Vagina (tissue), 2 donors: ENCODE measurements at regions not wholly inside any gene's neighbourhood (a gene's known extent, or its start where the extent isn't known, plus 50 kb on each side); places are given as distances from the start of the nearest gene placed in this dataset.

Experiments
- DNase-seq, 2 donors: peaks; one replicate each; pipeline ENCODE4 v3.0.0-alpha.2; 2017; ENCODE audit errors: extremely low spot score in 2 of 2
- H3K27ac ChIP-seq: fragments of 200-600 bp; sonication (generic); one replicate; pipeline ENCODE4 v1.5.1; 2019
- H3K27me3 ChIP-seq: fragments of 200-600 bp; sonication (generic); one replicate; pipeline ENCODE4 v1.5.1; 2019
- H3K36me3 ChIP-seq, 2 donors: fragments of 200-600 bp; sonication (generic); one replicate each; pipeline ENCODE4 v1.5.1; 2017 to 2019
- H3K4me1 ChIP-seq: fragments of 200-600 bp; sonication (generic); one replicate; pipeline ENCODE4 v1.5.1; 2019
- H3K4me3 ChIP-seq, 2 donors: fragments of 200-600 bp; sonication (generic); 1 replicate in 1 of 2; 2 replicates in 1 of 2; pipeline ENCODE4 v1.5.1; 2016 to 2019
- H3K9me3 ChIP-seq: fragments of 200-600 bp; sonication (generic); one replicate; pipeline ENCODE4 v1.5.1; 2019
- POLR2A ChIP-seq, 2 donors: fragments of 450-650 bp; IDR thresholded peaks; one replicate each; pipeline ENCODE4 v1.6.1; 2017; ENCODE audit warnings: antibody characterized with exemption in 2 of 2, mild to moderate bottlenecking in 2 of 2, moderate library complexity in 2 of 2
- POLR2AphosphoS5 ChIP-seq, 2 donors: sonication (generic); formaldehyde crosslinking; IDR thresholded peaks; one replicate each; pipeline ENCODE4 v1.9.0; 2017; ENCODE audit warnings: antibody characterized with exemption in 2 of 2, mild to moderate bottlenecking in 2 of 2, low read depth in 1 of 2; ENCODE audit not compliant: insufficient read depth in 1 of 2
- intact Hi-C: fragments of 100-400 bp; cut with DNase I; formaldehyde crosslinking; loops from one replicate; pipeline ENCODE4 v1.15.1; 2023
- TF ChIP-seq, protein P1 (sequence below), 3 experiments: fragments of 450-650 bp in 2 of 3; fragments of 200-600 bp in 1 of 3; sonication (generic) in 1 of 3; IDR thresholded peaks; one replicate each; pipeline ENCODE4 v1.5.1; 2017 to 2019; ENCODE audit warnings: antibody characterized with exemption in 3 of 3, mild to moderate bottlenecking in 2 of 3, moderate library complexity in 2 of 3

DNA sequence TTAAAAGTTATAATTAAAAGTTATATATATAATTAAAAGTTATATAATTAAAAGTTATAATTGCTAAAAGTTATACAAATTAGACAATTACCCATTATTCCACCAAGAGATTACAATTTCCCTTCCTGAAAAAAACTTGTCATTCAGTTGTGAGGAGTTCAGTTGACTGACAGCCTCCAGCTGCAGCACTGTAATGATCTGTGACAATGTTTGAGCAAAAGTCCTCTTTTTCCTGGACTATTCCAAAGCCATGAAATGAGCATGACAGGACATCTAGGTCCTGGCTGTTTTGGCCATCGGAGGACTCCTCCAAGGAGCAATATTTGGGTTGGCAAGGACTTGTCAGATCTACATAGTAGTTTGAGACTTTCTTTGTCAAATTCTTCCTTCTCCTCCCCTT, 258.7 kb upstream of the EDNRB start:
- H3K9me3 ChIP-seq, result no peaks in the 10 kb centered on the region
- TF ChIP-seq, protein P1, sequence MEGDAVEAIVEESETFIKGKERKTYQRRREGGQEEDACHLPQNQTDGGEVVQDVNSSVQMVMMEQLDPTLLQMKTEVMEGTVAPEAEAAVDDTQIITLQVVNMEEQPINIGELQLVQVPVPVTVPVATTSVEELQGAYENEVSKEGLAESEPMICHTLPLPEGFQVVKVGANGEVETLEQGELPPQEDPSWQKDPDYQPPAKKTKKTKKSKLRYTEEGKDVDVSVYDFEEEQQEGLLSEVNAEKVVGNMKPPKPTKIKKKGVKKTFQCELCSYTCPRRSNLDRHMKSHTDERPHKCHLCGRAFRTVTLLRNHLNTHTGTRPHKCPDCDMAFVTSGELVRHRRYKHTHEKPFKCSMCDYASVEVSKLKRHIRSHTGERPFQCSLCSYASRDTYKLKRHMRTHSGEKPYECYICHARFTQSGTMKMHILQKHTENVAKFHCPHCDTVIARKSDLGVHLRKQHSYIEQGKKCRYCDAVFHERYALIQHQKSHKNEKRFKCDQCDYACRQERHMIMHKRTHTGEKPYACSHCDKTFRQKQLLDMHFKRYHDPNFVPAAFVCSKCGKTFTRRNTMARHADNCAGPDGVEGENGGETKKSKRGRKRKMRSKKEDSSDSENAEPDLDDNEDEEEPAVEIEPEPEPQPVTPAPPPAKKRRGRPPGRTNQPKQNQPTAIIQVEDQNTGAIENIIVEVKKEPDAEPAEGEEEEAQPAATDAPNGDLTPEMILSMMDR (IDR thresholded peaks at IDR 0.05), result no peak
- TF ChIP-seq POLR2A (IDR thresholded peaks at IDR 0.05) (no peak), POLR2AphosphoS5 (IDR thresholded peaks at IDR 0.05; ENCODE audit: insufficient read depth in 1 of 2, low read depth in 1 of 2) (no peak)
- no peak overlapping the region for H3K27ac ChIP-seq
- H3K36me3 ChIP-seq, result no peaks in the 10 kb centered on the region
- intact Hi-C loops, result no loop called here
- no peak for DNase-seq
- no peak overlapping the region for H3K4me3 ChIP-seq
- H3K27me3 ChIP-seq, result no peaks in the 10 kb centered on the region
- H3K4me1 ChIP-seq, result no peaks in the 10 kb centered on the region

DNA sequence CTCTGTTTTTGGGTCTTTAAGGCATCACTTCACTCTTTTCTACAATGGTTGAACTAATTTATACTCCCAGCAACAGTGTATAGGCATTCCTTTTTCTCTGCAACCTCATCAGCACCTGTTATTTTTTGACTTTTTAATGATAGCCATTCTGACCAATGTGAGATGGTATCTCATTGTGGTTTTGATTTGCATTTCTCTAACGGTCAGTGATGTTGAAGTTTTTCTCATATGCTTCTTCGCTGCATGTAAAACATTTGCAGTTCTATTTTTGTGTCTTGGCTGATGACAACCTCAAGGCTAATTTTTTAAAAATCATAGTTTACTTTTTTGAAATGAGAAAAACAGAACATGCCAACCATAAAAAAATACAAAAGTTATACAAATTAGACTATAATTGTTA, 258.2 kb upstream of the EDNRB start:
- Histone ChIP-seq H3K36me3 (no peaks in the 10 kb centered on the region), H3K4me1 (no peaks in the 10 kb centered on the region), H3K27ac (no peak overlapping the region), H3K9me3 (no peaks in the 10 kb centered on the region), H3K27me3 (no peaks in the 10 kb centered on the region), H3K4me3 (no peak overlapping the region)
- TF ChIP-seq POLR2AphosphoS5 (IDR thresholded peaks at IDR 0.05; ENCODE audit: insufficient read depth in 1 of 2, low read depth in 1 of 2) (no peak), POLR2A (IDR thresholded peaks at IDR 0.05) (no peak)
- TF ChIP-seq, protein P1 (IDR thresholded peaks at IDR 0.05), result no peak
- intact Hi-C loops, result no loop called here
- no peak for DNase-seq

DNA sequence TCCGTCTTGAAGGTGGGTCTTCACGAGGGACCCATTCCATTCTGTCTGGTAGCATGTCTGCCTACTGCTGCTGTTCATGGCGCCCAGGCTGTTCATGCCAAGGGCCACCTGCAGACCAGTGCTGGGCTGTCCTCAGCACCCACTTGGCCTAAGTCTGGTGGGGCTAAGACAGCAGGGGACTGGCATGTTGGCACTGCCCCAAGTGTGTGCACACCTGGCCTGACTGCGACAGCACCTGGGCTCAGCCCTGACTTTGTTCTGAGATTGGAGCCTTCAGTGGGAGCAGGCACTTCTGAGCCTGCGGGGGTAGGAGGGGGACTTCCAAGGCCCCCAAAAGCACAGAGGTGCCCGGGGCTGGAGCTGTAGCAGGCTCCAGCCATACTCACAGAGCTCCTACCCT, 250.8 kb upstream of the EDNRB start:
- no peaks in the 10 kb centered on the region for H3K27me3 ChIP-seq
- H3K9me3 ChIP-seq, result no peaks in the 10 kb centered on the region
- no peak overlapping the region for H3K27ac ChIP-seq
- H3K4me3 ChIP-seq, result no peak overlapping the region
- H3K36me3 ChIP-seq, result no peaks in the 10 kb centered on the region
- no peak for DNase-seq
- intact Hi-C loops, result no loop called here
- TF ChIP-seq, protein P1 (IDR thresholded peaks at IDR 0.05), result no peak
- TF ChIP-seq POLR2AphosphoS5 (IDR thresholded peaks at IDR 0.05; ENCODE audit: insufficient read depth in 1 of 2, low read depth in 1 of 2) (no peak), POLR2A (IDR thresholded peaks at IDR 0.05) (no peak)
- no peaks in the 10 kb centered on the region for H3K4me1 ChIP-seq

DNA sequence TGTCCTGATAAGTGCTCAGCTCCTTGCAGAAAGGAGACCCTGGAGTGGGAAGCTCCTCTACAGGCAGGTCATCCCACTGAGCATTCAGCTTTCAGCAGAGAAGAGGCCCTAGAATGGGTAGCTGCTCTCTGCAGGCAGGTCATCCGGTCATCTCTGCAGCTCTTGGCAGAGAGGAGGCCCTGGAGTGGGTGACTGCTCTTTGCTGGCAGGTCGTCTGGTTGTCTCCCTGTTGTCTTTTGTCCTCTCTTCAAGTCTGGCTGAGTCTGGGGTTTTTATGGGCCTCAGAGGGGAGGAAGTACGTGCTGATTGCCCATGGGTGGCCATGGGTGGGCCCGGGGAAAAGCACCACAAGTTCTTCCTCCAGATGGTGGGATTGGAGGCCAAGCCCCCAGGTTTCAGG, 250.3 kb upstream of the EDNRB start:
- DNase-seq, result no peak
- H3K9me3 ChIP-seq, result no peaks in the 10 kb centered on the region
- no peaks in the 10 kb centered on the region for H3K36me3 ChIP-seq
- intact Hi-C loops, result no loop called here
- H3K27ac ChIP-seq, result no peak overlapping the region
- TF ChIP-seq, protein P1 (IDR thresholded peaks at IDR 0.05), result no peak
- no peak for TF ChIP-seq POLR2A (IDR thresholded peaks at IDR 0.05)
- no peaks in the 10 kb centered on the region for H3K4me1 ChIP-seq
- H3K27me3 ChIP-seq, result no peaks in the 10 kb centered on the region
- H3K4me3 ChIP-seq, result no peak overlapping the region

DNA sequence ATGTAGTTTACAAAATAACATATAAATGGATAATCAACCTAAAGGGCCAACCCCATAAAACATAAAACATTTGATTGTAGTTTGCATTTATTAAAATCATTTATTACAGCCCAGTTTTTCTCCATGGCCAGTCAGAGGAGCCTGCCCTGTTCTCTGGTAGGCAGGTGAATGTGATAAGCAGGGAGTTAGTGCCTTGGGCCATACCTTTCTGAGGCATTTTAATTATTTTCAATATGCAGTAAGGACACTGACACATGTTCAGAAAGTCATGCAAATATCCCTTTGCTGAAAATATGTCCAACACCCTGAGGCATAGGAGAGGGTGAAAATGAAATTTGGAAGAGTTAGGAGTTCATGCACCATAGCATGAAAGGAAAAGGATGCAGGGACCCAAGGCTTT, 242.6 kb upstream of the EDNRB start:
- intact Hi-C loops, result no loop called here
- no peak overlapping the region for H3K4me3 ChIP-seq
- no peaks in the 10 kb centered on the region for H3K9me3 ChIP-seq
- TF ChIP-seq POLR2AphosphoS5 (IDR thresholded peaks at IDR 0.05; ENCODE audit: insufficient read depth in 1 of 2, low read depth in 1 of 2) (no peak), POLR2A (IDR thresholded peaks at IDR 0.05) (no peak)
- TF ChIP-seq, protein P1 (IDR thresholded peaks at IDR 0.05), result no peak
- no peak overlapping the region for H3K27ac ChIP-seq
- no peak for DNase-seq
- no peaks in the 10 kb centered on the region for H3K36me3 ChIP-seq
- no peaks in the 10 kb centered on the region for H3K27me3 ChIP-seq
- no peaks in the 10 kb centered on the region for H3K4me1 ChIP-seq
